Left ventricle myocardium superior (tissue), 1 donor: ENCODE measurements at regions not wholly inside any gene's neighbourhood (a gene's known extent, or its start where the extent isn't known, plus 50 kb on each side); places are given as distances from the start of the nearest gene placed in this dataset.
A peak's percentile ranks its signal among the peaks of the same experiment; 100 is the strongest.

ENCODE experiments used
- ATAC-seq: fragments of 200-7000 bp; cut with Tn5 transposase; one replicate; pipeline ENCODE4 v1.9.1; 2020; ENCODE audit warnings: mild to moderate bottlenecking, moderate library complexity
- DNase-seq: peaks from one replicate; pipeline ENCODE4 v3.0.0-alpha.2; 2020
- intact Hi-C: fragments of 100-400 bp; cut with micrococcal nuclease; formaldehyde crosslinking; loops from one replicate; pipeline ENCODE4 v1.11.0; 2022
- donor health status: DM: no; HTN: yes; CAD: no; lungs with severe emphysema.

DNA sequence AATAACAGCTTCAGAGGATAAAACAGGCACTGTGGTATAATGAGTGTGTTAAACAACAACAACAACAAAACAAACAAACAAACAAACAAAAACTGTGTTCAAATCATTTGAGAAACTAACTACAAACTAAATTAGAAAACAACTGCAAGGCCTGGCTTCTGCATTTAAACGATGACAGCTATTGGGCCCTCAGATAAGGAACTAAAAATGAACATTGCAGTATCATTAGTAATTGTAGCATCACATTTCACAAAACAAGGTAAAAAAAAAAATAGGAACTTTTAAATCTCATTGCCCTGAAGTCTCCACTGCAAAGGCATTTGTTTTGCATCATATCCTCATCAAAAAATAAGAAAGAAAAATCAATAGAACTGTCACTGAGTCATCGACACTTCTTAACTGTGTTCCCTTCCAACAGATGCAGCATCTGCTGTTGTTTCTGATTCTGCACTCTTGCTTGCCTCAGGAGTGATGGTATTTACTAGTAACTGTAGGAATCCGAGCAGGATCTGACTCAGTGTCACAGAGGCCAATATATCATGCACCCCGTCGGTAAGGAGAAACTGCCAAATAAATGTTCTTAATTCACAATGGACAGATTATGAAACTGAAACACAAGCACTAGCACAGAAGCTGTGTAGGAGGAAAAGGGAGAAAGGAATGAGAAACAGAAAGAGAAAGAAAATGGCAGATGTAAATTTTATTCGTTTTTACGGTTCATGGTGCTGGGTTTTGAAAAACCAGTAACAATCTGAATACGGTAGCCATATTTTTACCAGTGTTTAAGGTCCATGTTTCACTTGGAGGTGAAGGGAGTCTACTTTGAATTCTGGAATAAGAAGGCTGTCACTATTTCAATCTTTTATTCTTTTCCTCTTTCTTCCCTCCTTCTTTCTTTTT is 365.7 kb upstream of the EPHA7 start:
- intact Hi-C loops: no loop called here
- ATAC-seq (peak; percentile 86), DNase-seq (no peak)

DNA sequence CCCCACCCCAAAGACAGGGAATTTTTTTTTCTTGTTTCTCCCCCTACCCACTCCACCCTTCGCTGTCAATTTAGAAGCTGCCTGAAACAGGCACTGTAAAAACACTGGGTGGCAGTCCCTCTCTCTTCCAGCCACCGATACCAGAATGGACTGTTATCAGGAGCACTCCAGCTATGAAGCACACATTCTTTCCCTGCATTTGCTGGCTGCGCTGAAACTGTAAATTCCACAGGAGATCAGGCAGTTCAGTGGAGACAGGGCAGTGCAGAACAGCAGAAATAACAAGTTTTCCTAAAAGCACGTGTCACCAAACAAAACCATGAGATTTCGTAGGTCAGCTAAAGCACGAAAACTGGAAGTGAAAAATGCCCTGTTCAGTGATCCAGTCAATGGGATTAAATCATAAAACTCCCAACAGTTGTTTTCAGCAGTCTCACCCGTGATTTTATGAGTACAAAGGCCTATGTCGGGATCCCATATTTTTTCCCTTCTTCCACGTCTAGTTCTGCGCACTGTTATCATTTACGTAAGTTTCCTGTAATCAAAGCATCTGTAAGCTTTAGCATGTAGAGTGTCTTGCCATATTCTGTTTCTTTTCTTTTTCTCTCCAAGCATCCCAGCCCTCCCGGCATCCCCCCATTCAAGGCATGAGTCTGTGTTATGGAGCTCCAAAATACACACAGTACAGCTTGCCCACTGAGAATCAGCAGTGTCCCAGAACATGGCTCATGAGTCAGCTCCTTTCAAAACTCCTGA is 359.9 kb upstream of the EPHA7 start:
- intact Hi-C loops: no loop called here
- ATAC-seq: peak; percentile 99
- DNase-seq: peak; percentile 35

- intact Hi-C loops: no loop called here
- DNase-seq (no peak), ATAC-seq (no peak)
Observed at GRCh38 chr6:93759190-93759589, 339.8 kb upstream of the EPHA7 start.

DNA sequence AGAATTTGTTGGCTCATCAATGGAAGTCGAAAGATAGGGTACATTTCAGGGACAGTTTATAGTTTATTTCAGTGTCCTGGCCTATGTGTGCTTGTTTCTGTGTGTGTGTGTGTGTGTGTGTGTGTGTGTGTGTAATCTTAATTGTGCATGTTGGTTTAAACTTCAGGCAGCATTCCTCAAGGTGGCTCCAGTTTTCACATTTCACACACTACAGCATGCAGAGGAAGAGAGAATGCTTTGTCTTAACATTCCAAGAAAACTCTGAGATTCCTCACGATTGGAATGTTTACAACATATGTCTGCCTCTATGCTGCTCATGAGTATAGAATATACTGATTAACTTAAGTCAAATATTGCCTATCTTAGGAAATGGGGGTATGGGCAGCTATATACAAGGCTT is 332.6 kb upstream of the EPHA7 start:
- no peak for ATAC-seq
- intact Hi-C loops: no loop called here
- DNase-seq: no peak

DNA sequence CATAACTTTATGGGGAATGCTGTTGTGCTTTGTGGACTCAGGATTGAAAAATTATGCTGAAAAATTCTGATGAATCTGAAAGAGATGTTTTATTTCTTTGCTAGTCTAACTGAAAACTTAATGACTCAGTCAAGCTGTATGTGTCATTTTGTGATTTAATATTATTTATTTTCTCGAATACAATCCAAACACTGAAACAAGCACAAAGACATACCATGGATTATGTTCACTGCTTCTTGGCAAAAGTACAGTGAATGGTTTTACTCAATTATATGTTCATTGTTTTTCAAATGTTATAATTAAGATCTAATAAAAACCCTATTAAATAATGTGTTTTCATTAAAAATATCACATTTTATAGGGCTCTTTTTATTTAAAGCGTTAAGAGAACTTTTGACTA is 330.6 kb upstream of the EPHA7 start:
- ATAC-seq (no peak), DNase-seq (no peak)
- intact Hi-C loops: no loop called here

DNA sequence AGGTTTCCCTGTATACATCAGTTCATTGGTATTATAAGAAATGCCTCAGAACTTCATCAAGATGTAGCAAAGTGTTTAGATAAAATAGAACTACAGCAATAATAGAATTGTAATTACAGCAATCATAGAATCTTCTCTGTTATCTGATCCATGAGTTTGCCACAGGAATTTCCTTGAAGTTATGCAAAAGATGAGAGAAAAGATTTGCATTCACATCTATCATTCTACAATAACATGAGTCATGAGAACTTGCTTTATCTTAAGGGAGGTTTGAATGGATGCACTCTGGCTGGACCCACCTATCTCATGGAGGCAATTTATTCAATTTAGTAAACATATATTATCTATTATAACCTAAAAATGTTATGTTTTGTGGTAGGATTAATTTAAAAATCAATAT is 329.8 kb upstream of the EPHA7 start:
- ATAC-seq (no peak), DNase-seq (no peak)
- intact Hi-C loops: no loop called here

GRCh38 chr6:93746892-93747291 is 327.5 kb upstream of the EPHA7 start:
- DNase-seq (no peak), ATAC-seq (no peak)
- intact Hi-C loops: no loop called here

DNA sequence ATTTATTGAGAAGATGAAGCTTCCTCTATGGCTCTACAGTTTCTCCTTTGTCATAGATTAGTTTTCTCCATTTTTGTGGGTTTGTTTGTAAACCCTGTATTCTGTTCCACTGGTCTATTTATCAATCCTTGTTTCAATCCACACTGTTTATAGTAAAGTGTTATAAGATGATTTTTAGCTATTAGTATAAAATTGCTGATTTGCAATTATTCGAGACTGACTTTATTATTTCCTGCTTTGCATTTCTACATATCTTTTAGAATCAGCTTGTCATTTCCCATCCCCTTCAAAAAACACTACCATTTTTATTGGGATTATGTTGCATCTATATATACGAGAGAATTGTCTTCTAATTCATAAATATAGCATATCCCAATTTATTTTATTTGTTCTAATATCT is 325.9 kb upstream of the EPHA7 start:
- intact Hi-C loops: no loop called here
- DNase-seq: no peak
- ATAC-seq: no peak

DNA sequence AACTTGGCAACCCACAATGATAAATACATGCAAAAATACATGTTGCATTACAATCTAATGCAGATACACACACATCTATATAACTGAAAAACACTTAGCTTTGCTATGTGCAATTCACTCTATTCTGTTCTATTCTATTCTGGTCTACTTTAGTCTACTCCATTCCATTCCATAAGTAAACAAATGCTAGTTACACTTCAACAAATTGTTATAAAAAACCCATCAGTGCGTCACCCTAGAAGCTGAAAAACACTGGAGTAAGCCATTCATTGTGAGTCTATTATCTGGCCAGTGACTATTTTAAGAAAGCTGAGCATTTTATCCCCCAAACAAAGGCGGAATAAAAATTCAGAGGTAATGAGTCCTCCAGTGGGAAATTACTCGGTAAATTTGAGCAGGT is 315.7 kb upstream of the EPHA7 start:
- intact Hi-C loops: no loop called here
- ATAC-seq (no peak), DNase-seq (no peak)

DNA sequence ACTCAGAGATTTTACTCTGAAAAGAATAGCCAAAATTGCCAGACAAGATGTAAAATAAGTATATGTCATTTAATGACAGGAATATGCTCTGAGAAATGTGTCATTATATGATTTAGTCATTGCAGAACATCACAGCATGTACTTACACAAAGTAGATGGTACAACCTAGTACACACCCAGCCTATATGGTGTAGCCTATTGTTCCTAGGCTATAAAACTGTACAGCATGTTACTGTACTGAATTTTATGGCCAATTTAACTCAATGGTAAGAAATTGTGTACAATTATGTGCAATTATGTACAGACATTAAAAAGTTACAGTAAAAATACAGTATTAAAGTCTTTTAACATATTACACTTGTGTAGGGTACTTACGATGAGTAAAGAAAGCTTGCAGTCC is 311.9 kb upstream of the EPHA7 start:
- ATAC-seq (no peak), DNase-seq (no peak)
- intact Hi-C loops: loop anchor here (2.0 kb wide), 1 partner anchor 31 kb away; no protein-coding TSS in a partner anchor

DNA sequence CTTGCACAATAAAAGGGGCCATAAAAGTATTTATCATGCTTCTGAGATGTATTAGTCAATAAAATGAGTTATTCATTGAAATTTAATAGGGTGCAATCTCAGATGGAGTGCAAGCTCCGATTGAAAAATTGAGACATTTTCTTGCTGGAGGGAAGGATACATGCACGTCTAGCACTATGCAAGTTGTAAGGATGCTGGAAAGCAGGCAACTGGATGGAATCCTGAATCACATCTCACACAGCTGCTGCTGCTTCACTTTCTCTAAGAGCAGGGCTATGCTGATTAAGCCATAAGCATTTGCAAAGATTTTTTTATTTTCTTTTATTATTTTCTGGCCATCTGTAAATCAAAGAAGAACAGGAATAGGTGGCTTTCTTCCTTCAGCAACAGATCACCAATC is 308.8 kb upstream of the EPHA7 start:
- DNase-seq: no peak
- ATAC-seq: no peak
- intact Hi-C loops: no loop called here

DNA sequence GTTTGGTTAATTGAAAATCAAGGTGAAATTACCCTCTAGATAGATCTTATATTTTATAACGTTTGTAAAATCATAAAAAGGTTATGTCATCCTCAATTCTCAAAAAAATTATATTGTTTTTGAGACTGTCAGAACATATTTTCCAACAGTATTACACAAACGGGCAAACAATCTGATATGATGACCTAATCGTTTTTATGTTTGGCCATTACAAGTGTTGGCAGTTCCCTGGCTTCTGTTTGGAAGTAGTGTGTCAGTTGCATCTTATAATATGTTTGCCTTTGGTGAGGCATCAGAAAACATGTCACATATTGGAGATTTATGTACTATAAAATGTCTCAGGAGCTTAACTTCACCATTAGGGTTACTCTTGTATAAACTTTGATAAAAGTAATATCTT is 308.1 kb upstream of the EPHA7 start:
- ATAC-seq (no peak), DNase-seq (no peak)
- intact Hi-C loops: no loop called here

DNA sequence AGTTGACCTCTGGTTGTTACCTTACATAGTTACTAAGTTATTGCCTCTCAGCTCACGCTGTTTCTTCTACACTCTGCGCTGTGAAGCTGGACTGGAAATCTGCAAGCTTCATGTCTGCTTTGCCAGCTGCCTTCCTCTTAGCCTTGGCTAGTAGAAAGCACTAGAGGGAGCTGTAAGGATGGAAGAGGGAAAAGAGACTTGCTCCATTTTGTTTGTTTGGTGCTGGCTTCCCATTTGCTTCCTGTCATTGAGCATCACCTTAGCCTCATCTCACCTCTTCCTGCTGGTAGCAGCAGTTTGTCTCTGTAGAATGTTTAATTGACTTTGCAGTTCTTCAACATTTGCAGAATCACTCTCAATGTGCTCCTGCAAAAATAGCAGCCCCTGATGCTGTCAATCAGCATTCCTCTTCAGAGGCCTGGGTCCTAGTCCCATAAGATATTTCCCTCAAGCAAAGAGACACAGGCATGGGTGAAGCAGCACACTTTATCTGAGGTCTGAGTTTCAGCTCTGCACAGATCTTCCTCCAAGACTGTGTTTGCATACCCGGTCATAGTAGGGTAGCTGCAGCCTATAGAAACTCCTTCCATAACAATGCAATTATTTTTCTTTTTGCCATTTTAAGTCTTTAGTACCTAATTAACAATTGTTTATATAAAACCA is 302.2 kb upstream of the EPHA7 start:
- ATAC-seq (peak; percentile 22), DNase-seq (no peak)
- intact Hi-C loops: no loop called here

- ATAC-seq (no peak), DNase-seq (no peak)
- intact Hi-C loops: no loop called here
Observed at GRCh38 chr6:93713974-93714373, 294.6 kb upstream of the EPHA7 start.

DNA sequence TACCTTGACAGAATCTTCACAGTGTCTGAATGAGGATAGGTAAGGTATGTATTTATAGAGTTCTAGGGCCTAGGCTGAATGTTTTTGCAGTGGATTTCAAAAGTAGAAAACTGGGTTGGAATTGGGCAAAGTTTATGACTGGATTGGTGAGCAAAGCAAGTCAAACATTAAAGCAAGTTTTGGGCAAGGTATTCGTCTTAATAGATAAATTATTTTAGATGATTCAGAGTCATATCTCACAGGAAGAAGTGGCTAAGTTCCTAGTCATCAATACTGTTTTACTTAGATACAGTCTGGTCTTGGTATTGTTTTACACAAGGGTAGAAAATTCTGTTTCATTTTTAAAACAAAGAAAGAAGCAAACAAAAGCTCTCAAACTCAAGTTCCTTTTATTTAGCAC is 284.1 kb upstream of the EPHA7 start:
- ATAC-seq (no peak), DNase-seq (no peak)
- intact Hi-C loops: no loop called here

DNA sequence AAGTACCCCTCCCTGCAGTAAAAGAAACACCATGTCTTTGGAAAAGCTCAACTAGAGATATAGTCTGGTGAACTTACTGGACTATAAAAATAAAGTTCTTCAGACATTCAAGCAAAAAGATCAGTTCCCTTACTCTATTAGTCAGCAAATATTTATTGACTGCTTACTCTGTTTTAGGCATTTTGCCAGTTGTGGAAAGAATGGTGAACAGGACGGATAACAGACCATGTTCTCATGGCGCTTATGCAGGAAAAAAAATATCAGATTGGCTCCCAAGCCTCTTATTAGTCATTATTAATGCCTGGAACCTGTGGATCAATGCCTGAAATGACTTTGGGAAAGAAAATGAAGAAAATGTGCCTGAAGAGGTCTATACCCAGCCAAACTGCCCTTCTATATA is 282.2 kb upstream of the EPHA7 start:
- DNase-seq (no peak), ATAC-seq (no peak)
- intact Hi-C loops: loop anchor here (2.0 kb wide), 1 partner anchor 29 kb away; no protein-coding TSS in a partner anchor

GRCh38 chr6:93685494-93685893 is 266.1 kb upstream of the EPHA7 start:
- intact Hi-C loops: no loop called here
- no peak for DNase-seq
- no peak for ATAC-seq

DNA sequence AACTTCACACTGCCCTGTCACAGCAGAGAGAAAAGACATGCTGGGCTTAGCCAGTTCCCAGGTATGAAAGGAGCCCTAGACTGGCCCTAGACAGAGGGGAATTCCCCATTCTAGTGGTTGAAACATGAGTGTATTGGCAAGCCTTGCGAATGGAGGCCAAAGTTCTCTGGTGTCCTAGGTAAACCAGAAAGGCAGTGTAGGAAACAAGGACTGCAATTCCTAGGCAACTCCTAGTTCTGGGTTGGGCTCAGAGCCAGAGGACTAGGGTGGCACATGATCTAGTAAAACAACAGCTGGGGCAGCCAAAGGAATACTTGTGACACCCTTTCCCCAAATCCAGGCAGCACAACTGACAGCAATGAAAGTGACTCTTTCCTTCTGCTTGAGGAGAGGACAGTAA is 265.0 kb upstream of the EPHA7 start:
- ATAC-seq: no peak
- intact Hi-C loops: no loop called here
- DNase-seq: no peak

DNA sequence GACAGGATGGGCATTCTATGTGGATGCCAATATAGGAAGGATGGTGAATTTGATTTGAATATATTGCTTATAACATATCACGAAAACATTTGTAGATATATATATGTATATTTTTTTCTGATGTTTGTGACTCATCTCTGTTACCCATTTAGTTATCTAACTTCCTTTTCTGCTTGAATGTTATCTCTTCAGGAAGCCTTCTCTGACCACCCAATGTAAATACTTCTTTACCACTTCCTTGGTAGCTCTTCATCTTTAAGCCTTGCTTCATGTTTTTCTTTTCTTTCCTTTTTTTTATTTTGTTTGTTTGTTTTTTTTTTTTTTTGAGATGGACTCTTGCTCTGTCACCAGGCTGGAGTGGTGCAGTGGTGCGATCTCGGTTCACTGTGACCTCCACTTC is 260.5 kb upstream of the EPHA7 start:
- intact Hi-C loops: no loop called here
- DNase-seq: no peak
- ATAC-seq: no peak

DNA sequence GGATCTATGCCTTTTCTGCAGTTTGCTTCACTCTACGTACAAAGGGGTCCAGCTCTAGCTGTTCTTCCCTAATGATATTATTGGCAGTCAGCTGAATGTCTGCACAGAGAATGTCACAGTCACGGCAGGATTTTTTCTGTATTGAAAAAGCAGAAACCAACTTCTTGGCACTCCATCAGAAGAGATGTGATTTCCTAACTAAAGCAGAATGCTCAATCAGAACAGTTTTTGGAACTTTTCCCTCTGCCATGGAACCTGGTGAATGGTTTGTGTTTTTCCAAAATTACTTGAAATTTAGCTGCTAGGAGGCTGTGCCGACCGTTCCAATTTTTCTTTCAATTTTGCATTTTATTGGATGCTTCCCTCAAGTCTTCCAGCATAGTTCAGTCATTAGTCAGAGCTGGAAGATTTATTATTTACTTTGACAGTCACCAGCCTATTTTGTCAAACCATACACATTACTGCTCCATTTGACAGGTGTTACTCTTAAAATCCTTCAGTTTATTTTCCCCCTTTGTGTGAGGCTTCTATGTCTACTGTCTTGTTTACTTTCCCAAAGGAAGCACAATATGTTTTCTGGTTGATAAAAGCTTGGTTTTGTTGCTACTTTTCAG is 259.6 kb upstream of the EPHA7 start:
- ATAC-seq (no peak), DNase-seq (no peak)
- intact Hi-C loops: no loop called here
